ENCODE measurements at regions not wholly inside any gene's neighbourhood (a gene's known extent, or its start where the extent isn't known, plus 50 kb on each side); places are given as distances from the start of the nearest gene placed in this dataset.

GRCh38 chr11:115695677-115696364 lies 191.6 kb upstream of the CADM1 start:
- no peak for DNase-seq (ENCODE audit: low read depth, low spot score)
- H3K27ac ChIP-seq, result no peak overlapping the region

GRCh38 chr11:115693002-115693401 lies 188.8 kb upstream of the CADM1 start:
- H3K27ac ChIP-seq, result no peak overlapping the region

GRCh38 chr11:115691030-115691429 lies 186.8 kb upstream of the CADM1 start:
- no peak overlapping the region for H3K27ac ChIP-seq
- DNase-seq (ENCODE audit: low read depth, low spot score), result no peak

More at GRCh38 chr11:115693002-115693401, 188.8 kb upstream of the CADM1 start:
- DNase-seq (ENCODE audit: low read depth, low spot score), result no peak

GRCh38 chr11:115687934-115688333 lies 183.7 kb upstream of the CADM1 start:
- H3K27ac ChIP-seq, result no peak overlapping the region
- DNase-seq (ENCODE audit: low read depth, low spot score), result no peak

GRCh38 chr11:115684699-115685098 lies 180.5 kb upstream of the CADM1 start:
- no peak for DNase-seq (ENCODE audit: low read depth, low spot score)

GRCh38 chr11:115684135-115684534 lies 179.9 kb upstream of the CADM1 start:
- no peak for DNase-seq (ENCODE audit: low read depth, low spot score)
- no peak overlapping the region for H3K27ac ChIP-seq

More at GRCh38 chr11:115684699-115685098, 180.5 kb upstream of the CADM1 start:
- H3K27ac ChIP-seq, result no peak overlapping the region

- H3K27ac ChIP-seq, result no peak overlapping the region
- DNase-seq (ENCODE audit: low read depth, low spot score), result no peak
These were observed 178.7 kb upstream of the CADM1 start for GRCh38 chr11:115682888-115683287.

- no peak for DNase-seq (ENCODE audit: low read depth, low spot score)
- H3K27ac ChIP-seq, result no peak overlapping the region
These were observed 177.9 kb upstream of the CADM1 start for GRCh38 chr11:115682101-115682500.

- DNase-seq (ENCODE audit: low read depth, low spot score), result no peak
- H3K27ac ChIP-seq, result no peak overlapping the region
These were observed 175.7 kb upstream of the CADM1 start for GRCh38 chr11:115679945-115680344.

- no peak for DNase-seq (ENCODE audit: low read depth, low spot score)
- no peak overlapping the region for H3K27ac ChIP-seq
These were observed 174.7 kb upstream of the CADM1 start for GRCh38 chr11:115678942-115679341.

- H3K27ac ChIP-seq, result no peak overlapping the region
- no peak for DNase-seq (ENCODE audit: low read depth, low spot score)
These were observed 173.0 kb upstream of the CADM1 start for GRCh38 chr11:115677190-115677589.

GRCh38 chr11:115676768-115677167 lies 172.6 kb upstream of the CADM1 start:
- no peak overlapping the region for H3K27ac ChIP-seq
- no peak for DNase-seq (ENCODE audit: low read depth, low spot score)

GRCh38 chr11:115676206-115676605 lies 172.0 kb upstream of the CADM1 start:
- no peak for DNase-seq (ENCODE audit: low read depth, low spot score)
- no peak overlapping the region for H3K27ac ChIP-seq

- no peak for DNase-seq (ENCODE audit: low read depth, low spot score)
- H3K27ac ChIP-seq, result no peak overlapping the region
These were observed 170.8 kb upstream of the CADM1 start for GRCh38 chr11:115674937-115675544.

- H3K27ac ChIP-seq, result no peak overlapping the region
- DNase-seq (ENCODE audit: low read depth, low spot score), result no peak
These were observed 170.1 kb upstream of the CADM1 start for GRCh38 chr11:115674176-115674936.

- DNase-seq (ENCODE audit: low read depth, low spot score), result no peak
- no peak overlapping the region for H3K27ac ChIP-seq
These were observed 169.5 kb upstream of the CADM1 start for GRCh38 chr11:115673720-115674119.

GRCh38 chr11:115672999-115673411 lies 168.8 kb upstream of the CADM1 start:
- no peak overlapping the region for H3K27ac ChIP-seq
- no peak for DNase-seq (ENCODE audit: low read depth, low spot score)

GRCh38 chr11:115672412-115672811 lies 168.2 kb upstream of the CADM1 start:
- no peak for DNase-seq (ENCODE audit: low read depth, low spot score)
- no peak overlapping the region for H3K27ac ChIP-seq

GRCh38 chr11:115670538-115671205 lies 166.5 kb upstream of the CADM1 start:
- H3K27ac ChIP-seq, result no peak overlapping the region
- DNase-seq (ENCODE audit: low read depth, low spot score), result no peak

- no peak overlapping the region for H3K27ac ChIP-seq
- no peak for DNase-seq (ENCODE audit: low read depth, low spot score)
These were observed 161.7 kb upstream of the CADM1 start for GRCh38 chr11:115665958-115666357.
